Ishikawa (cell line): ENCODE measurements at regions not wholly inside any gene's neighbourhood (a gene's known extent, or its start where the extent isn't known, plus 50 kb on each side); places are given as distances from the start of the nearest gene placed in this dataset.

Experiments
- EP300 ChIP-seq: IDR thresholded peaks from 2 replicates; pipeline ENCODE4 v1.6.1; 2012; ENCODE audit warnings: borderline replicate concordance
- REST ChIP-seq: IDR thresholded peaks from 2 replicates; pipeline ENCODE4 v1.6.1; 2012; ENCODE audit warnings: low read depth, mild to moderate bottlenecking
- YY1 ChIP-seq: IDR thresholded peaks from 2 replicates; pipeline ENCODE4 v1.6.1; 2012; ENCODE audit warnings: low read depth

GRCh38 chr1:66478116-66478515 is 55.8 kb upstream of the SGIP1 start:
- TF ChIP-seq YY1: no peak
- no peak for TF ChIP-seq REST
- no peak for TF ChIP-seq EP300
